ENCODE measurements at regions not wholly inside any gene's neighbourhood (a gene's known extent, or its start where the extent isn't known, plus 50 kb on each side); places are given as distances from the start of the nearest gene placed in this dataset.

GRCh38 chrX:40444133-40444532 is 136.6 kb upstream of the ATP6AP2 start:
- H3K27me3 ChIP-seq, result peaks cover 0 to 58% (median 0%) of the 10 kb centered on the region in 7 donors
- intact Hi-C loops (cut with DNase I), result no loop called here
- no peaks in the 10 kb centered on the region for H3K36me3 ChIP-seq

GRCh38 chrX:40440866-40441265 is 139.9 kb upstream of the ATP6AP2 start:
- no peak for DNase-seq
- no peaks in the 10 kb centered on the region for H3K4me1 ChIP-seq
- no peaks in the 10 kb centered on the region for H3K36me3 ChIP-seq
- intact Hi-C loops (cut with DNase I), result no loop called here
- no peak overlapping the region for H3K4me3 ChIP-seq
- no peak overlapping the region for H3K27ac ChIP-seq
- H3K27me3 ChIP-seq, result peaks cover 0 to 59% (median 0%) of the 10 kb centered on the region in 7 donors
- TF ChIP-seq, protein P1, sequence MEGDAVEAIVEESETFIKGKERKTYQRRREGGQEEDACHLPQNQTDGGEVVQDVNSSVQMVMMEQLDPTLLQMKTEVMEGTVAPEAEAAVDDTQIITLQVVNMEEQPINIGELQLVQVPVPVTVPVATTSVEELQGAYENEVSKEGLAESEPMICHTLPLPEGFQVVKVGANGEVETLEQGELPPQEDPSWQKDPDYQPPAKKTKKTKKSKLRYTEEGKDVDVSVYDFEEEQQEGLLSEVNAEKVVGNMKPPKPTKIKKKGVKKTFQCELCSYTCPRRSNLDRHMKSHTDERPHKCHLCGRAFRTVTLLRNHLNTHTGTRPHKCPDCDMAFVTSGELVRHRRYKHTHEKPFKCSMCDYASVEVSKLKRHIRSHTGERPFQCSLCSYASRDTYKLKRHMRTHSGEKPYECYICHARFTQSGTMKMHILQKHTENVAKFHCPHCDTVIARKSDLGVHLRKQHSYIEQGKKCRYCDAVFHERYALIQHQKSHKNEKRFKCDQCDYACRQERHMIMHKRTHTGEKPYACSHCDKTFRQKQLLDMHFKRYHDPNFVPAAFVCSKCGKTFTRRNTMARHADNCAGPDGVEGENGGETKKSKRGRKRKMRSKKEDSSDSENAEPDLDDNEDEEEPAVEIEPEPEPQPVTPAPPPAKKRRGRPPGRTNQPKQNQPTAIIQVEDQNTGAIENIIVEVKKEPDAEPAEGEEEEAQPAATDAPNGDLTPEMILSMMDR (IDR thresholded peaks at IDR 0.05), result no peak
- ATAC-seq, result no peak
- no peaks in the 10 kb centered on the region for H3K9me3 ChIP-seq
- 82 to 84% methylated on average over 3 of the region's 3 CpGs for WGBS, 2 donors

More at GRCh38 chrX:40444133-40444532, 136.6 kb upstream of the ATP6AP2 start:
- Histone ChIP-seq H3K9me3 (no peaks in the 10 kb centered on the region), H3K4me1 (peaks cover 0 to 11% (median 0%) of the 10 kb centered on the region in 9 donors), H3K4me3 (no peak overlapping the region), H3K27ac (no peak overlapping the region)
- no peak for ATAC-seq
- TF ChIP-seq, protein P1 (IDR thresholded peaks at IDR 0.05), result no peak
- WGBS, 2 donors, result 85 to 92% methylated on average over 2 of the region's 2 CpGs
- no peak for DNase-seq

DNA sequence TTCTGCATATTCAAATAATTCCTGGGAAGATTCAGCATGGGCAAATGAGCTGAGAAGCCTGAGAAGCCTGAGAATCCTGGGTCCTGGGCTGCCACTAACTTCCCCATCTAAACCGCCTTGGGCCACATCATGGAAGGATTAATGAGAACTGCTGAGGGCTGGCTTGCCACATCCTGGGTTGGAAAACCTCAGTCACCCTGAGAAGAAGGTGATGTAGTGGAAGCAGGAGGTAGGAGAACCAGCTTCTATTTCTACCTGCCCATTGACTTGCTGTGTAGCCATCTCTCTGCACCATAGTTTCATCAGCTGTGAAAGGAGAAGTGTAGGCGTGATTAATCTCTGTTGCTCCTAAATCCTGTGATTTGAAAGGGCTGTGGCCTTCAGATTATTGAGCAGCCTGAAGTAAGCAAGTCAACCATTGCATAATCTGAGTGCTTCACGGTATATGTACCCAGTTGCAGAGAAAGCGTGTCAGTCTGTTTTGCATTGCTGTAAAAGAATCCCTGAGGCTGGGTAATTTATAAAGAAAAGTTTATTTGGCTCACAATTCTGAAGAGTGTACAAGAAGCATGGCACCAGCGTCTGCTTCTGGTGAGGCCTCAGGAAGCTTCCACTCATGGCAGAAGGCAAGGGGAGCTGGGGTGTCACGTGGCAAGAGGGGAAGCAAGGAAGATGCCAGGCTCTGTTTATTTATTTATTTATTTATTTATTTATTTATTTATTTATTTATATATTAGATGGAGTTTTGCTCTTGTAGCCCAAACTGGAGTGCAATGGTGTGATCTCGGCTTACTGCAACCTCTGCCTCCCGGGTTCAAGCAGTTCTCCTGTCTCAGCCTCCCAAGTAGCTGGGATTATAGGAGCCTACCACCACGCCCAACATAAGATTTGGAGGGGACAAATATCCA is 140.9 kb upstream of the ATP6AP2 start:
- intact Hi-C loops (cut with DNase I), result no loop called here
- DNase-seq (no peak), ATAC-seq (no peak)
- Histone ChIP-seq H3K4me3 (no peak overlapping the region), H3K27ac (no peak overlapping the region), H3K36me3 (no peaks in the 10 kb centered on the region), H3K4me1 (peaks cover 0 to 4% (median 0%) of the 10 kb centered on the region in 9 donors), H3K9me3 (no peaks in the 10 kb centered on the region), H3K27me3 (peaks cover 0 to 61% (median 0%) of the 10 kb centered on the region in 7 donors)
- TF ChIP-seq, protein P1 (IDR thresholded peaks at IDR 0.05), result no peak
- 88 to 95% methylated on average over 9 of the region's 9 CpGs for WGBS, 2 donors

DNA sequence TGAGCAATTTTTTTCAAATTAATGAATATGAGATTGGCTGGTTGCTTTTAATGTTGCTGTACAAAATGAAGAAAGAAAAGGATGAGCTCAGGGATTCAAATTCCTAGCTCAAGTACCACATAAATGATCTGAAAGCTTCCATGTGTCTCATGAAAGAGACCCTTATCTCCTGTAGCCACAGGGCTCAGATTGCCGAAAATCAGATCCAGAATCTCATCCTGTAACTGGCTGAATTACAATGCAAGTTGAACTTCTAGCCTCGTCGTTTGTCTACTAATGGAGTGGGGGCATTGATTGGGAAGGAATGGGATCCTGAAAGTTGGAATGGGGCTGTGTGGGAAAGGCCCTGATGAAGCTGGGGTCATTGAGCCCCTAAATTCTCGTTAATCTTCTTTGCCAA is 143.4 kb upstream of the ATP6AP2 start:
- Histone ChIP-seq H3K27me3 (peaks cover 0 to 55% (median 0%) of the 10 kb centered on the region in 7 donors), H3K36me3 (no peaks in the 10 kb centered on the region), H3K9me3 (no peaks in the 10 kb centered on the region), H3K4me1 (peaks cover 0 to 4% (median 0%) of the 10 kb centered on the region in 9 donors), H3K27ac (no peak overlapping the region), H3K4me3 (no peak overlapping the region)
- no peak for ATAC-seq
- no peak for DNase-seq
- 93 to 94% methylated on average over 4 of the region's 4 CpGs for WGBS, 2 donors
- TF ChIP-seq, protein P1 (IDR thresholded peaks at IDR 0.05), result no peak
- intact Hi-C loops (cut with DNase I), result no loop called here
